ENCODE measurements at regions not wholly inside any gene's neighbourhood (a gene's known extent, or its start where the extent isn't known, plus 50 kb on each side); places are given as distances from the start of the nearest gene placed in this dataset.

- POLR2A ChIA-PET, result no interaction called here
- no peak for DNase-seq
- H3K4me1 Mint-ChIP-seq, result no peaks in the 10 kb centered on the region
- no peaks in the 10 kb centered on the region for H3K36me3 Mint-ChIP-seq
- no peaks in the 10 kb centered on the region for H3K27me3 Mint-ChIP-seq
- H3K4me3 Mint-ChIP-seq, result no peak overlapping the region
- H3K27ac Mint-ChIP-seq, result no peak overlapping the region
- H3K9me3 Mint-ChIP-seq, result no peaks in the 10 kb centered on the region
- ATAC-seq (ENCODE audit: low read depth), result no peak
Measured at GRCh38 chr2:6025391-6025790, 333.2 kb downstream of the SOX11 start.

- Mint-ChIP-seq H3K9me3 (no peaks in the 10 kb centered on the region), H3K27ac (no peak overlapping the region), H3K36me3 (no peaks in the 10 kb centered on the region), H3K27me3 (no peaks in the 10 kb centered on the region), H3K4me1 (no peaks in the 10 kb centered on the region), H3K4me3 (no peak overlapping the region)
- POLR2A ChIA-PET, result no interaction called here
- no peak for DNase-seq
- no peak for ATAC-seq (ENCODE audit: low read depth)
Measured at GRCh38 chr2:6027066-6027465, 334.9 kb downstream of the SOX11 start.

GRCh38 chr2:6031200-6031867 is 339.1 kb downstream of the SOX11 start:
- no peak for DNase-seq
- Mint-ChIP-seq H3K27ac (no peak overlapping the region), H3K36me3 (no peaks in the 10 kb centered on the region), H3K4me1 (no peaks in the 10 kb centered on the region), H3K27me3 (no peaks in the 10 kb centered on the region), H3K4me3 (no peak overlapping the region), H3K9me3 (no peaks in the 10 kb centered on the region)
- POLR2A ChIA-PET, result no interaction called here
- ATAC-seq (ENCODE audit: low read depth), result no peak

- no peak for DNase-seq
- H3K9me3 Mint-ChIP-seq, result no peaks in the 10 kb centered on the region
- POLR2A ChIA-PET, result no interaction called here
- ATAC-seq (ENCODE audit: low read depth), result no peak
- H3K27ac Mint-ChIP-seq, result no peak overlapping the region
- no peaks in the 10 kb centered on the region for H3K27me3 Mint-ChIP-seq
- H3K4me3 Mint-ChIP-seq, result no peak overlapping the region
- H3K36me3 Mint-ChIP-seq, result no peaks in the 10 kb centered on the region
- H3K4me1 Mint-ChIP-seq, result no peaks in the 10 kb centered on the region
Measured at GRCh38 chr2:6036211-6036610, 344.0 kb downstream of the SOX11 start.

GRCh38 chr2:6043238-6043637 is 351.1 kb downstream of the SOX11 start:
- Mint-ChIP-seq H3K27ac (no peak overlapping the region), H3K4me3 (no peak overlapping the region), H3K9me3 (no peaks in the 10 kb centered on the region), H3K27me3 (no peaks in the 10 kb centered on the region), H3K36me3 (no peaks in the 10 kb centered on the region), H3K4me1 (no peaks in the 10 kb centered on the region)
- POLR2A ChIA-PET, result no interaction called here
- ATAC-seq (ENCODE audit: low read depth) (no peak), DNase-seq (no peak)

- Mint-ChIP-seq H3K27ac (no peak overlapping the region), H3K27me3 (no peaks in the 10 kb centered on the region), H3K4me3 (no peak overlapping the region), H3K4me1 (no peaks in the 10 kb centered on the region), H3K36me3 (no peaks in the 10 kb centered on the region), H3K9me3 (no peaks in the 10 kb centered on the region)
- DNase-seq (no peak), ATAC-seq (ENCODE audit: low read depth) (no peak)
- POLR2A ChIA-PET, result no interaction called here
Measured at GRCh38 chr2:6052649-6053048, 360.5 kb downstream of the SOX11 start.

GRCh38 chr2:6053743-6054142 is 361.6 kb downstream of the SOX11 start:
- no peak overlapping the region for H3K4me3 Mint-ChIP-seq
- no peaks in the 10 kb centered on the region for H3K27me3 Mint-ChIP-seq
- no peak overlapping the region for H3K27ac Mint-ChIP-seq
- no peaks in the 10 kb centered on the region for H3K36me3 Mint-ChIP-seq
- H3K4me1 Mint-ChIP-seq, result no peaks in the 10 kb centered on the region
- H3K9me3 Mint-ChIP-seq, result peaks cover 2% of the 10 kb centered on the region
- DNase-seq, result no peak
- no peak for ATAC-seq (ENCODE audit: low read depth)
- POLR2A ChIA-PET, result no interaction called here

GRCh38 chr2:6054161-6054671 is 362.0 kb downstream of the SOX11 start:
- H3K4me1 Mint-ChIP-seq, result no peaks in the 10 kb centered on the region
- POLR2A ChIA-PET, result no interaction called here
- no peaks in the 10 kb centered on the region for H3K36me3 Mint-ChIP-seq
- H3K9me3 Mint-ChIP-seq, result peaks cover 2% of the 10 kb centered on the region
- H3K27me3 Mint-ChIP-seq, result no peaks in the 10 kb centered on the region
- H3K4me3 Mint-ChIP-seq, result no peak overlapping the region
- DNase-seq (no peak), ATAC-seq (ENCODE audit: low read depth) (no peak)
- H3K27ac Mint-ChIP-seq, result no peak overlapping the region

- POLR2A ChIA-PET, result no interaction called here
- Mint-ChIP-seq H3K27ac (no peak overlapping the region), H3K36me3 (no peaks in the 10 kb centered on the region), H3K9me3 (peaks cover 2% of the 10 kb centered on the region), H3K4me1 (no peaks in the 10 kb centered on the region), H3K27me3 (no peaks in the 10 kb centered on the region), H3K4me3 (no peak overlapping the region)
- ATAC-seq (ENCODE audit: low read depth) (no peak), DNase-seq (no peak)
Measured at GRCh38 chr2:6060992-6061663, 368.9 kb downstream of the SOX11 start.

GRCh38 chr2:6064757-6065156 is 372.6 kb downstream of the SOX11 start:
- Mint-ChIP-seq H3K27ac (no peak overlapping the region), H3K4me1 (no peaks in the 10 kb centered on the region), H3K36me3 (no peaks in the 10 kb centered on the region), H3K9me3 (no peaks in the 10 kb centered on the region), H3K4me3 (no peak overlapping the region), H3K27me3 (no peaks in the 10 kb centered on the region)
- ATAC-seq (ENCODE audit: low read depth) (no peak), DNase-seq (no peak)
- POLR2A ChIA-PET, result no interaction called here

GRCh38 chr2:6065703-6066102 is 373.5 kb downstream of the SOX11 start:
- Mint-ChIP-seq H3K36me3 (no peaks in the 10 kb centered on the region), H3K4me1 (no peaks in the 10 kb centered on the region), H3K4me3 (no peak overlapping the region), H3K9me3 (no peaks in the 10 kb centered on the region), H3K27ac (no peak overlapping the region), H3K27me3 (no peaks in the 10 kb centered on the region)
- ATAC-seq (ENCODE audit: low read depth) (no peak), DNase-seq (no peak)
- POLR2A ChIA-PET, result no interaction called here

- H3K27ac Mint-ChIP-seq, result no peak overlapping the region
- no peak for ATAC-seq (ENCODE audit: low read depth)
- no peak overlapping the region for H3K4me3 Mint-ChIP-seq
- no peaks in the 10 kb centered on the region for H3K36me3 Mint-ChIP-seq
- DNase-seq, result no peak
- no peaks in the 10 kb centered on the region for H3K4me1 Mint-ChIP-seq
- POLR2A ChIA-PET, result no interaction called here
- no peaks in the 10 kb centered on the region for H3K9me3 Mint-ChIP-seq
- H3K27me3 Mint-ChIP-seq, result no peaks in the 10 kb centered on the region
Measured at GRCh38 chr2:6067089-6067488, 374.9 kb downstream of the SOX11 start.

- DNase-seq (no peak), ATAC-seq (ENCODE audit: low read depth) (no peak)
- Mint-ChIP-seq H3K27ac (no peak overlapping the region), H3K4me1 (no peaks in the 10 kb centered on the region), H3K36me3 (no peaks in the 10 kb centered on the region), H3K27me3 (no peaks in the 10 kb centered on the region), H3K9me3 (no peaks in the 10 kb centered on the region), H3K4me3 (no peak overlapping the region)
- POLR2A ChIA-PET, result no interaction called here
Measured at GRCh38 chr2:6067806-6068205, 375.6 kb downstream of the SOX11 start.

- Mint-ChIP-seq H3K9me3 (no peaks in the 10 kb centered on the region), H3K36me3 (no peaks in the 10 kb centered on the region), H3K27me3 (no peaks in the 10 kb centered on the region), H3K4me3 (no peak overlapping the region), H3K4me1 (no peaks in the 10 kb centered on the region), H3K27ac (no peak overlapping the region)
- DNase-seq, result no peak
- no peak for ATAC-seq (ENCODE audit: low read depth)
- POLR2A ChIA-PET, result no interaction called here
Measured at GRCh38 chr2:6068429-6068828, 376.2 kb downstream of the SOX11 start.
